HS-27A (cell line): ENCODE measurements at regions not wholly inside any gene's neighbourhood (a gene's known extent, or its start where the extent isn't known, plus 50 kb on each side); places are given as distances from the start of the nearest gene placed in this dataset.
"Not testable (repeated sequence)": the region's sequence is repeated elsewhere in the genome, so short reads cannot be mapped to it uniquely, and the experiment has no call there.

Source experiments
- DNase-seq: peaks from one replicate; pipeline ENCODE4 v3.0.0-alpha.2; 2012; ENCODE audit warnings: low read depth, missing footprints

DNA sequence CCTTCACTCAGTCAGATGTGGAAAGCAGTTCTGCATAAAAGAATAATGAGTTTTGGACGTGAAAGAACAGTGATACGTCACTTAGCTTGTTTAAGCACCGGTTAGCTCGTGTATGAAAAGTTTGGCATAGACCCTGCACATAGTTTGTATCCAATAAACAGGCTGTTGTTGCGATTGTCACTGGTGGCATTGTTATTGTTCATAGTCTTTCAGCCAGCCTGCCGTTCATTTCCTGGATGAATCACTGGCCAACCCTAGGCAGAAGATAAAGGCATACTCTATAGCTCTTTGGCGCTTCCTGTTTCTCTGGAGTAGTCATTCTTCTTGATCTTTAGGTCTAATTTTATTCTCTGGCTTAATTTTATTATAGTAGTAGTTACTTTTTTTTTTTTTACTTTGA, 57.8 kb upstream of the ANKRD30A start:
- no peak for DNase-seq

DNA sequence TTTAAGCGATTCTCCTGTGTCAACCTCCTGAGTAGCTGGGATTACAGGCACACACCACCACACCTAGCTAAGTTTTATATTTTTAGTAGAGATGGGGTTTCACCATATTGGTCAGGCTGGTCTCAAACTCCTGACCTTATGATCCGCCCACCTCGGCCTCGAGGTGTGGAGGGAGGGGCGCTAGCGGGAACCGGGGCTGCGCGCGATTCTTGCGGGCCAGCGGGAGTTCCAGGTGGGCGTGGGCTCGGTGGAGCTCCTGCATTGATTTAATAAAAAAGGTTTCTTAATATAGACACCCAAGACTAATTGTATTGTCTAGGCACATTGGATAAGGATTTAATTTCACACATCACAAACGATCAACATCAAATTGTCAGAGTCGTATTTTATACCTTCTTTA, 63.1 kb upstream of the ANKRD30A start:
- not testable (repeated sequence) for DNase-seq

DNA sequence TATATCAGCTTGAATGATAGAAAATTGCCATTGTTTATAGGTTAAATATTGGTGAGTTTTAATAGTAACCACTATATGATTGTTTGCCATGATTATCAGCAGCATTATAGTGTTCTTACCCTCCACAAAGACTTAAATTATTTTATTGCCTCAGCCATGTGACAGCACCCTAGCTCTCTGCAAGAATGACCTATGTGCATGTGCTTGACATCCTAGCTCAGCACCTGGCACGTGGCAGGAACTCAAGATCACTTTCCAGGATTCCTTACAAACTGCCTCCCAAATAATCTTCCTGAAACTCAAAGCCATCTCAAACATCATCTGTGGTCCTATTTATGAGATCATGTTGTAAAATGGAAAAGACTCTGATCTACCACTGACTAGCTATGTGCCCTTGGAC, 68.1 kb upstream of the ANKRD30A start:
- DNase-seq, result no peak

DNA sequence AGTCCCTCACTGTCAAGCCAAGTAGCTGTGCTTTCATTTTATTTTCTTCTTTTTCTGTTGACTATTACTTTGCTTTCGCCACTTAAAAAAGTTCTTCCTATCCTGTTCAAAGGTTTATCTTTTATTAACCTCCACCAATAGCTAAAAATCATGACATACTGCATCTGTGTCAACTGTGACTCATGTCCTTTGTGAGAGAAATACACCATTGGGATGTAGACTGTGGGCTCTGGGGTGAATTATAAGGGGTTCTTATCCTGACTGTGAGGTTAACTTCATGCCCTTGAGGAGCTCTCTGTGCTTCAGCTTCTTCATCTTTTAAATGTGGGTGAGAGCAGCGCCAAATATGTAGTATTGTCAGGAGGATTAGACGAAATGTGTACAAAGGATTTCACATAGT, 71.9 kb upstream of the ANKRD30A start:
- DNase-seq, result no peak

DNA sequence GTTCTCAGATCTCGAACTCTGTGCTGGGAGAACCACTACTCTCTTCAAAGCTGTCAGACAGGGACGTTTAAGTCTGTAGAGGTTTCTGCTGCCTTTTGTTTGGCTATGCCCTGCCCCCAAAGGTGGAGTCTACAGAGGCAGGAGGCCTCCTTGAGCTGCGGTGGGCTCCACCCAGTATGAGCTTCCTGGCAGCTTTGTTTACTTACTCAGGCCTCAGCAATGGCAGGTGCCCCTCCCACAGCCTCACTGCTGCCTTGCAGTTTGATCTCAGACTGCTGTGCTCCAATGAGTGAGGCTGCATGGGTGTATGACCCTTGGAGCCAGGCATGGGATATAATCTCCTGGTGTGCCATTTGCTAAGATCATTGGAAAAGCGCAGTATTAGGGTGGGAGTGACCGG, 75.4 kb upstream of the ANKRD30A start:
- DNase-seq, result not testable (repeated sequence)

DNA sequence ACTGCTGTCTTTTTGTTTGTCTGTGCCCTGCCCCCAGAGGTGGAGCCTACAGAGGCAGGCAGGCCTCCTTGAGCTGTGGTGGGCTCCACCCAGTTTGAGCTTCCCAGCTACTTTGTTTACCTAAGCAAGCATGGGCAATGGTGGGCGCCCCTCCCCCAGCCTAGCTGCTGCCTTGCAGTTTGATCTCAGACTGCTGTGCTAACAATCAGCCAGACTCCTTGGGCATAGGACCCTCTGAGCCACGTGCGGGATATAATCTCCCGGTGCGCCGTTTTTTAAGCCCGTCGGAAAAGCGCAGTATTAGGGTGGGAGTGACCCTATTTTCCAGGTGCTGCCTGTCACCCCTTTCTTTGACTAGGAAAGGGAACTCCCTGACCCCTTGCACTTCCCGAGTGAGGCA, 81.1 kb upstream of the ANKRD30A start:
- not testable (repeated sequence) for DNase-seq

DNA sequence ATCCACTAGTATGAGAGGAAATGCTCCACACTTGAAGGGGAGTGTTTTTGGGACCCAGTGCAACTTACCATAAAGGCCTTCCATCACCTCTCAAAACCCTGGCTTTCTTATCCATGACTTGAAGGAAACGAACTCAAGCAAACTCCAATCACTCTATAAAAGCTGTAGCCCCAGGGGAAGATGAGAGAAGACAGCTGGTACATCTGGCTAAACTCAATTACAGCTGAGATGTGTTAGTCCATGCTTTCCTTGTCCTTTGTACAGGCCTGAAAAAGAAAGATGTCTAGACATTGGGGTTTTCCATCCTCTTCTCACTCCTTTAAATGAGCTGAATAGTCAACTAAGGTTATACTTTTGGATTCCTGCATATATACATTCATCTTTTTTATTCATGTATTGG, 89.5 kb upstream of the ANKRD30A start:
- no peak for DNase-seq

DNA sequence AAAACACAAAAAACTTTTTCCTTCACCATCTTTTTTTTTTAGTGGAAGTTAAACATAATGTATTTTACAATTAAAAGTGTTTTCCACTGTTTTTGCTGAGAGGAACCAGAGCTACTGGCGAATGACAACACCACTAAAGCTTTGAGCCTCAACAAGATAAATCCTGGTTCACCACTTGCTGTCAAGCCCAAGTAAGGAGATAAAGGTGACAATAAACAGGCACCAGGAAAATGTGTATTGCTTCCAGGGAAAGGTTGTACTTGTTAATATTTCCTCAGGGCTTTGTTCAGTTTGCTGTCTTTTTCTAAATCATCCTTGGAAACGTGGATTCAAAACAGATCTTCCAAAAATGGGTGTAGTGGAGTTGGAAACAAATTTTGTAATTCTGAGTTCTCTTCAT, 109.9 kb upstream of the ANKRD30A start:
- DNase-seq, result no peak

DNA sequence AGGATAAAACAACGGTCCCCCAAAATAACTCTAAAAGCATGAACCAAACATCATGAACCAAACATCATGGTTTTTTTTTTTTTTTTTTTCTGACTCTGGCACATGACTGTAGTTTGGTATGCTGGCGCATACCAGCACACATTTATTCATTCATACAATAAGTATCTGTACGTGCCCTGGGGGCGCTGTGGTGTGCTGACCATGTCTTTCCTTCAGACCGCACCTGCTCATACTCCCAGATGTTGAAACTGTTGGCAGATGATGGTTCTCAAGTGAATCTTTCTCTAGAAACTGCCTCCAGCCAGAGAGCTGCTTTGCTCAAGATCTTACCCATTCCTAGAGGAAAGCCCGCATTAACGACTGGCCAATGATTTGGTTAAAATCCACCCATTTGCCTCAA, 114.7 kb upstream of the ANKRD30A start:
- DNase-seq, result no peak

DNA sequence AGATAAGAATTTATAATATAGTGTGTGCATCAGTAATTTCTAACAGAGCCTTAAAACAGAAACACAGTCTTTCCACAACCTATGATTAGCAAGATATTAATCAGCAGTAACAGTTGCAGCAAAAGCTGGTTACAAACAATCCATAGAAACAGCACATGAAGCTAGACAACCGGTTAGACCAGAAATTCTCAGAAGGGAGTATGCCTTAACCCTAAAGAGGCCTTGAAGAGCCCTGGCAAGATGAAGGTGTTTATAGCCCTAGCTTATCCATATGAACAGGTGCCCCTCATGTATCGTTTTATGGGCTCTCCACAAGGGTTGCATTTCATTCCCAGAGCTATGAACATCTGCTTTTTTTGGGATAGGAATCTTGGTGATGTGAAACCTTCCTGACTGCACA, 117.1 kb upstream of the ANKRD30A start:
- DNase-seq, result not testable (repeated sequence)

DNA sequence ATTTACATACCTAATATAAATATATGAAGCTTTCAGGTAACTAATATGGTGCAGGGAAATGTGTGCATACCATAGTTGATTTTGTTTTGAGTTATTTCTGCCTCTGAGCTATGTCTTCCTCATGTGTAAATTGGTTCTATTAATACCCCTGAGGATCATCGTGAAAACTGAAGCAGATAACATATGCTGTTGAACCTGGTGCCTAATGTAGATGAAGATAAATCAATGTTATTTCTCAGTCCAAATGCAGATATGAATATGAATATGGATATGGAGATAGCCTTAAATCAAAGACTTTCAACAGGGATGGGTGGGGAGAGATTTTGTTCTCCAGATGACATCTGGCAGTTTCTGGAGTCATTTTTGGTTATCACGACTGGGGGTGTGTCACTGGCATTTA, 122.3 kb upstream of the ANKRD30A start:
- no peak for DNase-seq

DNA sequence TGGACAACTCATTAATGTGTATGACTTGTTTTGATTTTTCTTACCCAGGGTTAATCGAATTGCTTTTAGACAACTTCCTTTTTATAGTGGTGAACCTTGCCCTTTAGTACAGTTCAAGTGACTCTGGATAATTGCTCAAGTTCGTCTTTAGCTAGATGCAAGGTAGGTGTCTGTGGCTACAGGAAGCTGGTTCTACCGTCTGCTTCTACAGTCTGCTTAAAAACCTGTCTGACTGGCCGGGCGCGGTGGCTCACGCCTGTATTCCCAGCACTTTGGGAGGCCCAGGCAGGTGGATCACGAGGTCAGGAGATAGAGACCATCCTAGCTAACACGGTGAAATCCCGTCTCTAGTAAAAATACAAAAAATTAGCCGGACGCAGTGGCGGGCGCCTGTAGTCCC, 129.6 kb upstream of the ANKRD30A start:
- not testable (repeated sequence) for DNase-seq

DNA sequence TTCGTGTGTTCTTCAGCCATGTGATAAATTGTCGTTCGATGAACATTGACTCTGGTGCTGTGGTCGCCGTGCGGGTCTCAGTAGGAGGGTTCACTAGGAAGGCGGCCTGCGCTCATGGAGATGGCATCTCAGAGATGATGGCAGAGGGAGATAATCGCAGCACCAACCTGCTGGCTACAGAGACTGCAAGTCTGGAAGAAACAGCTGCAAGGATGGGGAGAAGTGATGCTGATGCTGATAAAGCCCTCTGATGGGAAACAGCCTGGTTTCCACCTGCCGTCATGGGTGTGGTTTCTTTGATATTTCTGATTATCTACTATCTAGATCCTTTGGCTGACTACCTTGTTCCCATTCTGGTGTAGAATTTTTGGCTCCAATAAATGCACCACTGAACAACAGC, 130.5 kb upstream of the ANKRD30A start:
- DNase-seq, result no peak

DNA sequence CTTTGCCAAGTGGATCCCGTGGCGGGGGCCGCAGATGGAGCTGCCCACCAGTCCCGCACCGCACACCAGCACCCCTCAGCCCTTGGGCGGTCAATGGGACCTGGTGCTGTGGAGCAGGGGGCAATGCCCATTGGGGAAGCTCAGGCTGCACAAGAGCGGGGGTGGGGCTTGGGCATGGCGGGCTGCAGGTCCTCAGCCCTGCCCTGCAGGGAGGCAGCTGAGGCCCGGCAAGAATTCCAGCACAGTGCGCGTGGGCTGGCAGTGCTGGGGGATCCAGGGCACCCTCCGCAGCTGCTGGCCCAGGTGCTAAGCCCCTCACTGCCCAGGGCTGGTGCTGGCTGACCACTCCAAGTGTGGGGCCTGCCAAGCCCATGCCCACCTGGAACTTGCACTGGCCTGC, 136.2 kb upstream of the ANKRD30A start:
- no peak for DNase-seq

DNA sequence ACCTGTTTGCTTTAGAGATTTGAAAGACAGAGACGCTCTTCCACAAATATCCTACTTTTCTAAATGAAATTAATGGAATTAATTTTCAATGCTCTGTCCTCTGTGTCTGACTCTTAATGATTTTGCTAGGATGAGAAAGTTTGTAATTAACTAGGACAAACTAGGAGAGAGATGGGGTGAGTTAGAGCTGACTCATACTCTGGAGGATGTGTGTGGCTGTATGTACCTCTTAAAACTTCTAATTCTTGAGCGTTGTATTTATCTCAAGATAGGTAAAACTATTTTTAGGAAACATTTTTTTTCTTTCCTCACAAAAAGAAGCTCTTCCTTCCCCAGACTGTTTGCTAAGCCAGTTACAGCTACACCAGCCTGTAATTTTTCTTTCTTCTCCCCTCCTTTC, 178.8 kb upstream of the ANKRD30A start:
- DNase-seq, result no peak

DNA sequence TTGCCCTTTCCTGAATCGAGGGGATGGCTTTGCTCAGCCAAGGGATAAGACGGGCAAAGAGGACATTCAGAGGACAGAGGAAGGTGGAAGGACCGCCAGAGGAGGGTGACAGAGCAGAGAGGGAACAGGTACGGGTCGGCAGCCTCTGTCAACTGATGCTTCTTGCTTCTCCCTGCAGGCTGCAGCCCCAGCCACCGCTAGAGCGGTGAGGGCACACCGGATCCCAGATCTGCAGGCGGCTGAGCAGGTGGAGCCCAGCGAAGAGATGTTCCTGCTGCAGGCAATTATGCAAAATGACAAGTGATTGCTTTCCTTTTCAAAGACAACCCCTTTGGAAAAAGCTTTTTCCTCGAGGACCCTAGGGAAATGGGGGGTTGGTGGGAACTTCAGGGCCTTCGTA, 181.9 kb upstream of the ANKRD30A start:
- no peak for DNase-seq

DNA sequence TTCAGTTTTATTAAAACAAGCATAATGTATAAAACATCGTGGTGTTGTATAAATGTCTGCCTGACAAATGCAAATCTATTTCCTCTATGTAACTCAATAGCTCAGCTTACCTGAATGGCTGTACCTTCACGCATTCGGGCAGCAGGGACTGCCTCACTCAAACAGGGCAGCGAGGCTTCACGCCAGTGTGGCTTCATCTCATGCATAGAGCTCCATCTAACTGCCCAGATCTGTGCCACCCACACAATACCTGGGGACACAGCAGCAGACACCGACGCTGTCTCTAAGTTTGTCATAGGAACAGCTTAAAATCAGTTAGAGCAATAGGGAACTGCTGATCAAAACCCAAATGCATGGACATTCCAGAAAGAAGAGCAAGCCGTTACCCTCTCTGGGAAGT, 182.8 kb upstream of the ANKRD30A start:
- no peak for DNase-seq

DNA sequence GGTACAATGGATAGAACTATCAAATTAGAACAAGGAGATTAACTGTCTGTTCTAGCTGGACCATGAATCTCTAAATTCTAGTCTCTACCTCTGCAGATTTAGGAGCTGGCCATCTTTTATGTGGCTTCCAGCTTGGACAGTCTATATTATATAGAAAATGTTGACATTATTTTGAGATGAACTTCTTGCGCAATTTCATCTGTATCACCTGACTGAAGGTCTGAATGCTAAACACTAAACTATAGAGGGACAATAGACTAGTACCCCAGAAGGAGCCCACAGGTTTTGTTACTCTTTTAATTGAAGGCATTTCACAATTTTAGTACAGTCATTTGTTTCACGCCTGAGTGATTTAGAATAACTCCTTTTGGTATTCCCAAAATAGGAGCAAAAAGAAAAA, 222.4 kb upstream of the ANKRD30A start:
- DNase-seq, result no peak

DNA sequence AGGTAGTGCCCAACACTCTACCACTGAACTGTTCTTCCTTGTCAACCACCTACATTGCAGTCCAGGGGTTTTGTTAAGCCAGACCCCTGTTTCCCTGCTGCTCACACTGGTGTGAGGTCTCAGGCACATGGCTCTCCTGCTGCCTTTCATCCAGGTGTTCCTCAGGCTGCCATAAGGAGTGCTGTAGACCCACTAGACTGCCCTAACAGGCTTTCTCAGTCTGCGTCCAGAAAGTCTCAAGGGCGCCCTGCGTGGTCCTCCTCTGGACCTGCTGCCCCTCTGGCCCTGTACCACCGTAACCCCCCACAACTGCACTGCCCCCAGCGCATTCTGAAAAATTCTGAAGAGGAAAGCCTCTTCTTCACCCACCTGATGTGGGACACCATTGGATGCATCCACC, 225.7 kb upstream of the ANKRD30A start:
- DNase-seq, result no peak

DNA sequence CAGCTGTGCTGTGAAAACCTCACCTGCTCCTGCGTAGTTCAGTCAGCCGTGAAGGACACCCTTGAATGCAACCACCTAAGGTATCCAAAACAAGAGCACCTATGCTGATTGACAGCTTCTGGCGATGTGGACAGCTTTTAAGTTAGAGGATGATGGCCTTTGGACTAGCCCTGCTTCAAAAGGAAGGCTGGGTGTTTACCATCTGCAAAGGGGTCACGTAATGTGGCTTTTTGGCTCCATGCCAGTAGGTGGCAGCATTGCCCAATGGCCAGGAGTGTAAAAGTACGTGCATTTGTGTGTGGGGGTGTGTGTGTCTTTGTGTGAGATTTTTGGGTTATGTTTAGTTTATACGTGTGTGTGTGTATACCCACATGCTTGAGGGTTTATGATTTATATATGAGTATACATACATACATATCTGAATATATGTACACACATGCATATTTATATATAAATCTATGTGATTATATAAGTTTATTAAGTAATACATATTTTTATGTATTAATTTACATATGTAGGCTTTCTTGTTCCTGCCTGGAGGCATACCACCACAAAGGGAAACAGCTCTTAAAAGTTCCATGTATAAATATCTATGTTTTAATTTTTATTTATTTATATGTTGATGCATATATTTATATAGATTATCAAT, 236.3 kb upstream of the ANKRD30A start:
- DNase-seq, result no peak

DNA sequence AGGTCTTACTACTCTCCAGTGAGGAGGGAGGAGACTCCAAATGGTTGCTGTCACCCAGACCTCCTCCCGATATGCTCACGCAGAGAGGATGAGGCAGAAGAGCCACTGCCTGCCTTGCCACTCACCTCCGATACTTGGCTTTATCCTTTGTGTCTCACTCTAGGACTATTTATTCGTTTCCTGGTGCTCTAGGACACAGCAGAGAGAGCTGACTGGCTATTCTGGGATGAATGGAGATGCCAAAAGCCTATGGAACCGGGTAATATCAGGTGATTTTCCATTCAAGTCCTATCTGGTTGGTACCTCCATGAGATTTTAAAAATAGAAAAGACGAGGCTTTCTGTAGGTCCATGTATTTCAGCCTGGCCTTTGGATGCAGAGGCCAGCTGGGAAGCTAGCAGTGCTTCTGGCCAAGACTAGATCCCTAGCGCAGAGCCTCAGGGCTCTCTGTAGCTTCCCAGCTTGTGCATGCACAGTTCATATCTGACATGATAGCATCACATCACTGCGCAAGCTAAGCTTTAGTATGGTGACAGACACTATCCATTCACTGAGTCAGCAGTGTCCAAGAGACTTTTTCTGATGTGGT, 239.0 kb upstream of the ANKRD30A start:
- no peak for DNase-seq

DNA sequence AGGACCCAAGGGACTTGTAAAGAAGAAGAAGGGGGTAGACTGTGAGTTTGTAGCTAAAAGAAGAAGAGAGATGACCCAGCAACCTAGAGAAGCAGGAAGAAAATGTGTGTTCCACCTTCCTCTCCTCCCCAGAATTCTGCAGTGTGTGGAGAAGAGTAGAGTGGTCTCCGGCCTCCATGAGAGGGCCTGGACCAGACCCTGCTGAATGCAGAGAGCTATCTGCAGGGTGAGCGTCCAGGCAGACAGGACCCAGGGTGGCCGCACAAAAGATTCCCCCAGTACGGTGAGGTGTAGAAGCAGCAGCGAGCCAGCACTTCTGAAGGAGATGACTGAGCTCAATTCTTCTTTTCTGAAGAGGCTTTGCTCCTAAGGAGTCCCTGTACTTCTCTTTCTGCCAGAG, 239.7 kb upstream of the ANKRD30A start:
- DNase-seq, result no peak

DNA sequence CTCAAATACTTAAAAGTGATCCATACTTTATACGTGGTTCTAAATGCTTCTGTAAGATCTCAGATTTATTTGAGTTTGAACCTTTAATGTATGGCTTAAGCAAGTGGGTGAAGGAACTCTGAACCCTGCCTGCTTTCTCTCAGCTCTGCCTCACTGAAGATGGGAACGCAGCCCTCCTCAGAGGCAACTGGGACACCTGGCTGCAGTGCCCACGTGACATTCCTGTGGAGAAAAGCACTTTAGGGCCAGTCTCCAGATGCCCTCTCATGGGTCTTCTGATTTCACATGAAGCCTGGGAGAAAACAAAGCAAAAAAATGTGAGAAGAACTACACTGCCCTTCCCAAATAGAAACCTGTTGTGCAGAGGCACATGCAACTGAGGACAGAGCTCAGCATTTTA, 242.6 kb upstream of the ANKRD30A start:
- DNase-seq, result no peak

DNA sequence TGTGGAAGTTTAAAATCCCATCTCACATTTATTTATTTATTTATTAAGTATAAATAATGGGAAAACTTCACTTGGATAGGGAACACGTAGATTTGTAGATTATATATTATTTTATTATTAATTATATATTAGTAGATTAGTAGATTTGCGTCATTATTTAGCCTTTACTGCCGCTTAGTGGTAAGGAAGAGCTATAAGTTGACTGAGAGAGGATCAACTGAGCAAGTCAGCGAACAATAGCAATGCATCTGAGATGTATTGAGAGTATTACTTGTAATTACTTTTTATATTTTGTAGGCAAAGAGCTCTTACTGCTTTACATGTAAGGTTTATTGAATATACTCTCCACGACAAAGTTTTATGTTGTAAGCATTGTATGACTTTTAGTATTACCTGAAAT, 244.5 kb upstream of the ANKRD30A start:
- no peak for DNase-seq
